ENCODE measurements at regions not wholly inside any gene's neighbourhood (a gene's known extent, or its start where the extent isn't known, plus 50 kb on each side); places are given as distances from the start of the nearest gene placed in this dataset.

- DNase-seq (ENCODE audit: low read depth) = no peak
- TF ChIP-seq CTCF (conservative IDR thresholded peaks at IDR 0.05; ENCODE audit: control insufficient read depth, insufficient read depth, low read depth, low read length) = no peak
- H3K4me3 ChIP-seq (ENCODE audit: control insufficient read depth, low read depth, low read length) = no peak overlapping the region
Measured at GRCh38 chr13:61477619-61478018, 62.0 kb upstream of the PCDH20 start.

GRCh38 chr13:61470786-61471185, 55.1 kb upstream of the PCDH20 start:
- no peak for TF ChIP-seq CTCF (conservative IDR thresholded peaks at IDR 0.05; ENCODE audit: control insufficient read depth, insufficient read depth, low read depth, low read length)
- no peak overlapping the region for H3K4me3 ChIP-seq (ENCODE audit: control insufficient read depth, low read depth, low read length)
- DNase-seq (ENCODE audit: low read depth) = no peak

GRCh38 chr13:61466280-61466679, 50.6 kb upstream of the PCDH20 start:
- TF ChIP-seq CTCF (conservative IDR thresholded peaks at IDR 0.05; ENCODE audit: control insufficient read depth, insufficient read depth, low read depth, low read length) = no peak
- DNase-seq (ENCODE audit: low read depth) = no peak
- H3K4me3 ChIP-seq (ENCODE audit: control insufficient read depth, low read depth, low read length) = no peak overlapping the region

Measured in fibroblast of mammary gland (primary cell).